NCI-H2081 (cell line): ENCODE measurements at regions not wholly inside any gene's neighbourhood (a gene's known extent, or its start where the extent isn't known, plus 50 kb on each side); places are given as distances from the start of the nearest gene placed in this dataset.
A peak's percentile ranks its signal among the peaks of the same experiment; 100 is the strongest.

Experiments
- DNase-seq, 2 experiments: peaks; one replicate each; lab custom pipeline; 2025; lab: John Stamatoyannopoulos, UW

DNA sequence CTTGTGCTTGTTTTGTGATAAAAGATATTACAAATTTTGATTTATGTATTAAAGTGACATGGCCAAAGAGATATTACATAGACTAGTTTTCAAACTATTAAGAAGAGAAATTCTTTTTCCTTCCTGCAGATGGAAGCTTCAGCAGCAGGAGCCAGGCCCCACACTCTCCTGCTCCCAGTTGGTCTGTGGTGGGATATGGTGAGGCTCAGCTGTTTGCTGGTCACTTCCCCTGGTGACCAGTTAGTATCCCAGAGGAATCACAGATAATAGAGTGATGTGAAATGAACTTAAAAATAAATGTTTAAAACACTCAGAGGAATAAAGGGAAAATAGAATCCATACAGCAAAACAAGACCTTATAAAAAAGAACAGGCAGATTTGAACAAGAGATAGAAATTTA, 154.7 kb downstream of the KTN1 start:
- DNase-seq = no peak

DNA sequence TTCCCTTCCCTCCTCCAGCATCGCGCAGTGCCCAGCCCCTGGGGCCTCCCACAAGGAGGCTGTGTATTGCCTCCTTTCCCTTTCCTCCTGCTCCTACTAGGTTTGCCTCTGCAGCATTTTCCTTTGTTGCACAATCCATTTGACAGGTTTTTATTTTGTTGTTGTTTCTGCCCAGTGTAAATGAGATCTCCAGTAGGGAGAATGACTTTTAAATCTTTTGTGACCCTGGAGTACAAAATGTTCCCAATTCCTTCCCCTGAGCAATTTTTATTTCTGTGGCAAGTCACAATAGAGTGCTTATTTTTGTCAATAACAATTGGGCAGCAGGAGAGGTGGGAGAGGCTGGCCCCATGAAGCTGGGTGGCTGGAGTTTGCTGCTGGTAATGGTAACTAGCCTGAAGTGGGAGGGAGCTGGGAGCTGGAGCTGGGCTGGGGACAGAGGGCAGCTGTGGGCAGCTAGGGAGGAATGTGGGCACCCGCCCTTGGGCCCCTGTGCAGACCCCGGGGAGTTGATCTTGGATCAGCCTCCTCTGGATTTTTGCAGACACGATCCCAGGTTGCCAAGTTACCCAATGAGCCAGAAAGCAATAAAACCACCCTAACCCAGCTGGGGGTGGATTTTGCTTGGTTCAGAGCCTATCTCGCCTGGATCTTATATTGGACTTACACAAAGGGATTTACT, 160.1 kb downstream of the KTN1 start:
- DNase-seq = peak in 1 of 2 experiments; percentile 22

DNA sequence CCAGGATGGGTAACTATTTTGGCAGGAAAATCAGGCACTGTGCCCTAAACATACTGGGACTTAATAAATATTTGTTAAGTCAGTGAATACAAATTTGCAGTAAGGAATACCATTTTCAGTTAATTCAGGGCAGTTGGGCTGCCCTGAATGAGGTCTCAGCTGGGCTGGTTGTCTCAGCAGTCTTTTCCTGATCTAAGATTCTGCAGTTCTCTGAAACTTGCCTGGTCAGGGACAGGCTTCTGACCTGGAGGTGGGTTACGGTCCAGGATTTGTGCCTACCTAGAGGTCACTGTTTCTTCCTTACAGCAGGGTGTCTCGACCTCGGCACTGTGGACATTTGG, 160.6 kb downstream of the KTN1 start:
- DNase-seq = no peak

DNA sequence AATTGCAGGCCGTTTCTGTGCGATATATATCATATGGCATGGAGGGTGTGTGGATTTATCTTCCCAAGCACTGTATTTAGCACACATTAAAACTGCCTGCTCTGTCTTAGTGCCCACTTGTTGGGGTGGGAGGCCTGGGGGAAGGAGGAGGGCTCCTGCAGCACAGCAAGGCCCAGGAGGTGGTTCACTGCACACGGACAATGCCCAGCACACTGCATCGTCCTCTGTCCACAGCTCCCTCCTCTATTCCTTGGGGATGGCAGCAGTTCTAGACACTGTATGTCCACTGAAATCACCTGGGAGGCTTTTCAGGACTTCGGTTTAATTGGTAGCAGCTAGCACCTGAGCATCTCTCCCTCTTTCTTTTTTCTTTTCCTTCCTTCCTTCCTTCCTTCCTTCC, 161.2 kb downstream of the KTN1 start:
- DNase-seq = peak in 1 of 2 experiments; percentile 34

DNA sequence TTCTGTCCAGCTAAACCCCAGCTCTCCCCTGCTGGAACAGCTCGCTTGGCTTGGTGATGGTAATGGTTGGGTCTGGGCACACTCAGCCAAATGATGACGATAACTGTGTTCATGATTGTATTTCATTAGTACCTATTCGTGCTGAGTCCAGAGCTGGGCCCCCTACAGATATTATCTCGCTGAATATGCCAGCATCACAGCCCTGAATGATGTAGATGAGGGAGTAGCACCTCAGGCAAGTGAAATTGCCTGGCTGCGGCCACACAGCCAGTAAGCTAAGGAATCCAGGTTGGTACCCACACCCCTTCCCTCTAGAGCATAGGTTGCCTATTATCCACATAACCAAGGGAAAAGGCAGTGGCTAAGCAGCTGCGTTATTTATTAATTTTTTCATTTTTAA, 163.5 kb downstream of the KTN1 start:
- no peak for DNase-seq

DNA sequence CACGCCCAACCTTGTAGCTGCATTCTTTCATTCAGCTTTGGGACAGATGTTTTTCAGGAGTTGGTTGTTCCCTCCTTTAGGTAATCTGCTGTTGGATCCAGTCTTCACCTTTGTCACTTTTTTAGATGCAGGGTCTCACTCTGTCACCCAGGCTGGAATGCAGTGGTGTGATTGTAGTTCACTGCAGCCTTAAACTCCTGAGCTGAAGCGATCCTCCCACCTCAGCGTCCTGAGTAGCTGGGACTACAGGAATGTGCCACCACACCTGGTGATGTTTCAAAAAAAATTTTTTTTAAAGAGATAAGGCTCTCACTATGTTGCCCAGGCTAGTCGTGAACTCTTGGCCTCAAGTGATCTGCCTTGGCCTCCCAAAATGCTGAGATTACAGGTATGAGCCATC, 164.3 kb downstream of the KTN1 start:
- DNase-seq = no peak

DNA sequence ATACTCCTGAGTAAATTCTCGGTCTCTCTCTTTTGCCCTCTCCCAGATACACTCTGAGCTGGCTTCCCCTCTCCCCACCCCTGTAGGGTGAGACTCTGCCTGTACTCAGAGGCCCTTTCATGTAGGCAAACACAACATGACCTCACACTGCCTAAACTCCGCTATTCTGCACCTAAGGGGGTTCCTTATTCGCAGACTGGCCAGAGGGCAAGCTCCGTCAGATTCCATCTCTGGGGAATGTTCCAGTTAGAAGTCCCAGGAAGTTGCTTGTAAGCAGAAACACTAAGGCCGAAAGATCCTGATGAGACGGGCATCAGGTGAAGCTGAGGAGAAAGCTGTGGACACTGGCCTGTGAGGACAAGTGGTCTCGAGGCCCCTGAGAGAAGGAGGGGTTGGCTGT, 165.9 kb downstream of the KTN1 start:
- DNase-seq = no peak

DNA sequence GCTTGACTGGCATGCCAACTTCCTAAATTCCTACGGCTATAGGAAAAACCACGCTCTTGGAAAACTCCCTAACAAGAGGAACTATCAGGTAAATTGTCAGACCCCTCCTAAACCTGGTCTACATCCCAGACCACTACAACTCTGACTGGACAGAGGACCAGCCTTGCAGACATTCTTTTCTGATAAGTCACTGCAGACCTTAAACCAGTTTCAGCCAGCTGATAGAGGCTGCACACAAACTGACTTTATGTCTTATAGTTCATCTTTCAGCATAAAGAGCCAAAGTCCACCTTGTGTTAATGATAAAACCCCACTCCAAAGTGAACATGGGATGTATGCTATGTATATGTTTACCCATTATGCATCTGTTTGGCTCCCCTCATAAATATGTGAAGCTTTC, 166.6 kb downstream of the KTN1 start:
- DNase-seq = no peak

DNA sequence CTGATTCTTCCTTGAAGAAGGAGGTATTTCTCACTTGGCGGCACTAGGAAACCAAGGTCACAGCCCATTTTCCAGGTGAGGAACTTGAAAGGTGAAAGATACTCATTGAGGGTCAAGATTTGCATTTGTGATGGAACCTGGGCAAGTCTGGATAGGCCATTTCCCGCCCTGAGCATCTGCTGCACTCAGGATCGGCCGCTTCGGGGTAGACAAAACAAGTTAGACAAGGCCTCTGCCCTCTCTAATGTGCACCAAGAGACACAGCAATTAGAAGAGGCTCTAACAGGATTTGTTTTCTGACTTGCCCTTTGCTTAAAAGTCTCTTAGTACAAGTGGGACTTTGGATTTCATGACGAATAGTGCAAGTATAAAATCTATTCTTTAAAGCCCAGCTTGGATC, 167.2 kb downstream of the KTN1 start:
- DNase-seq = no peak

GRCh38 chr14:55749201-55749812, 169.3 kb downstream of the KTN1 start:
- DNase-seq = no peak

DNA sequence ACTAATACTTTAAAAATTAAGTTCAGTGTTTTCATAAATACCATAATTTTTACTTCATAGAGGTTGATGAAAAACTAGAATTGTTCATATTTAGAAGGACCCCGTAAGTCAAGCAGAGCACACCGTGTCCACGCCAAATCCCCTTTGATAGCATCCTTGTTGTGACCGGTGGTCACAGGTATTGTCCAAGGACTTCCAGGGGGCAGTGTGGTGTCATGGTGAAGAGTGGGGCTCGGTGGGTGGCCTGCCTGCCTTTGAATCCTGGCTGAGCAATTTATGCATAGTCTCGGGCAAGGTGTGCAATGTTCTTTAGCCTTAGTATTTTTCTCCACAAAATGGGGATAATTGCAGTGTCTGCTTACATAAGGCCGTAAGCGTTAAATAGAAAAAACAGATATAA, 169.9 kb downstream of the KTN1 start:
- no peak for DNase-seq

- peak; percentile 41 to 76 for DNase-seq
Measured at GRCh38 chr14:55752580-55753390, 172.8 kb downstream of the KTN1 start.

GRCh38 chr14:55754471-55754870, 174.5 kb downstream of the KTN1 start:
- DNase-seq = no peak

DNA sequence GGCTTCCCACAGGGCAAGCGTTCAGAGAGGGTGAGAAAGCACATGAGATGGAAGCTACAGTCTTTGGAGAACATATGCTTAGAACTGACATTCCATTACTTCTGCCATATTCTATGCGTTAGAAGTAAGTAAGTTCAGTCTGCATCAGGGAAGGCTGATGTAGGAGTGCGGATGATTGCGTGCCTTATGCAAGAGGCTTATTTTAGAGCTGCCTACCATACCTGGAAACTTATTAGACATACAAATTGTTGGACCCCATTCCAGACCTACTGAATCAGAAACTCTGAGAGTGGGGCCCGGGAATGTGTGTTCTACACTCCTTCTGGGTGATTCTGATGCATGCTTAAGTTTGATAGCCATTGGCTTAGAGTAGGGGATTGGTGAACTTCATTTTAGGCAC, 174.9 kb downstream of the KTN1 start:
- no peak for DNase-seq

DNA sequence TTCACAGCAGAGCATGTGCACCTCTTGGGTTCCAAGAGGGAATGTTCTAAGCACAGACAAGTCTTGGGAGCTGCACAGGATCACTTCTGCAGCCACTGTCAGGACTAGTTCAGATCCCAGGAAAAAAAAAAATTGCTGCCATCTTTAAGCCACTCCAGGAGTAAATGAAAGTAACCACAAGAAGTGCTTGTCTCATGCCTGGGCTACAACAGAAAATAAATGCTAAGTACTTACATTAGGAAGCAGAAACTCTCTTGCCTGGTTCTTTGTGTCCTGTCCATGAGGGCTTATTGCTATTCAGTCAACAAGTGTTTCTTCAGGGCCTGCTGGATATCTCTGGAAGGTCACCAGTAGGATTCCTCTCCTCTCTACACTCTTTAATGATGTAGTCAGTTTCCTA, 176.1 kb downstream of the KTN1 start:
- DNase-seq = no peak

GRCh38 chr14:55756557-55756956, 176.6 kb downstream of the KTN1 start:
- no peak for DNase-seq

DNA sequence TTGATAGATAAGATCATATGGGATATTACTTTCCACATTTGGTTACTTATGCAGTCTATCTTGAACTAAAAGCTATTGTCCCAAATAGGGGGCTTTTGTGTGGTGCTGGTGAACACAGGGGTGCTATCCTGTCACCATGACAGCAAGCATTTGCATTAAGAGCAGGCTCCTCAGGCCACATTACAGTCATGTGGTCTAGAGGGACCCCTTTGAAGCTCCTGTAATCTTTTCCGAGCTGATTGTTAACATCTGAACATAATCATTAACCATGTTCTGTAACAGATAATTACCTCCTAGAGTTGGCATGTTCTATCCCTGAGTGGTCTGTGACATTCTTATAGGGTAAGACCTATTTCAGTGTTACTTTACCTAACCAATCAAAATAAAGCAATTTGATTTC, 178.8 kb downstream of the KTN1 start:
- DNase-seq = no peak

DNA sequence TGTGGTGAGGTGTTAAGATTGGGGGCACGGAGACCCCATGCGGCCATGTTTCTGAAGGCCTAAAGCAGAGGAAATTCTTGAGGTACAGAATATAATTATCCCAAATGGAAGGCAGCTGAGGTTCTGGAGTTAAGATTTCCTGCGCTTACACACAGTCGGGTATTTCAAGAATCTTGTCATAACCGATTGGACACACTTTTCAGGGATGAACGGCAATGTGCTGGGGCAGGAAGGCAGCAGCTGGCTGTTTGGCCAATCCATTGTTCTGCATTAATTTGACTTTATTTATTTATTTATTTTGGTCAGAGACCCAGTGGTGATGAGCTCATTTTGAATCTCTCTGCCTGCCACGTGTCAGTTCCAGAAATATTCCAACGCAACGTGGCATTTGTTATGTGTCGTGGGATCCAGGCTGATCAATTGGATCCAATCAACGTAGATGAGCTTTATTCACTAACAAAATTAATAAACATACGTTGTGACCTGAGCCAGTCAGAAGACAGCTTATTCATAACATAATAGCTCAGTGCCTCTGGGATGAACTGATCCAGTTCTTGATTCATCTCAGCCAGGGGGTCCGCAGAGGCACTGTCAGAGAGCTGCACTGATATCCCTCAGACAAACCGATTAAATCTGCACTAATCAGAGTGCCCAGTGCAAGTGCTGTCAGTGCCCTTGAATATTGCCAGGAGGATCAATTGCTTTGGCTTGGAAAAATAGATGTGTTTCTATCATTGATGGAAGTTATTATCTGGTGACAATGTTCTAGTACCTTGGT, 181.0 kb downstream of the KTN1 start:
- no peak for DNase-seq

GRCh38 chr14:55761651-55762050, 181.6 kb downstream of the KTN1 start:
- DNase-seq = no peak

- no peak for DNase-seq
Measured at GRCh38 chr14:55762595-55763232, 182.7 kb downstream of the KTN1 start.

DNA sequence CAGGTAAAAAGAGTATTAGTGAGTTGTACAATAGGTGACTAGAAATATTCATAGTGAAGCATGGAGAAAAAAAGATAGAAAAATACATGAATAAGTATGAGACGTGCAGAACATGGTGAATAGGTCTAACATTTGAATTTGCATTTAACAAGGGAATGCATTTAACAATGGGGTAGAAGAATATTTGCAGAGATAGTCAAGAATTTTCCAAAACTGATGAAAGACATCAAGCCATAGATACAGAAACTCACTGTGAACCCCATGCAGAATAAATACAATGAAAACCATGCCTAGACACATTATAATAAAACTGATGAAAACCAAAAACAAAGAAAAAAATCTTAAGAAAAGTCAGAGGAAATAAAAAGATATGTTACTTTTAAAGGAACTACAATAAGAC, 184.8 kb downstream of the KTN1 start:
- no peak for DNase-seq

GRCh38 chr14:55766071-55766470, 186.1 kb downstream of the KTN1 start:
- no peak for DNase-seq
